ENCODE measurements at regions not wholly inside any gene's neighbourhood (a gene's known extent, or its start where the extent isn't known, plus 50 kb on each side); places are given as distances from the start of the nearest gene placed in this dataset.

DNA sequence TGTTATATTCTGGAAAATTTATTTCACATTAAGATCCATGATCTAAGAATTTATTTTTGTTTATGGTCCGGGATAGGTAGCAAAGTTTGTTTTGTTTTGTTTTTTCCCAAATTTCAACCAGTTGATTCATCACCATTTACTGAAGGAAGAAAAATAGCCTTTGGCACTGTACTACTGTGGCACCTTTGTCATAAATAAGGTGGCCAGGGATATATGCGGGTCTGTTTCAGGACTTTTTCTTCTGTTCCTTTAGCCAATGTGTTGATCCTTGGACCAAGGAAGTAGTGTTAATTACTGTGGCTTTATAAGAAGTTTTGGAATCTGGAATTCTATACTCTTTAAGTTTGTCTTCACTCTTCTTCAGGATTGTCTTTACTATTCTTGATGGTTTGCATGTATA, 171.7 kb downstream of the FAXC start:
- no peak for TF ChIP-seq CTCF (IDR thresholded peaks at IDR 0.05)
- TF ChIP-seq POLR2AphosphoS5 (IDR thresholded peaks at IDR 0.05; ENCODE audit: insufficient read depth in 1 of 2, low read depth in 1 of 2): no peak
- TF ChIP-seq POLR2A (IDR thresholded peaks at IDR 0.05): no peak
